Activated CD8-positive, alpha-beta memory T cell treated with anti-CD3 and anti-CD28 coated beads, Interleukin-2, amount 10 ng/mL, durations not matched to agents 7 days and 5 days (primary cell): ENCODE measurements at regions not wholly inside any gene's neighbourhood (a gene's known extent, or its start where the extent isn't known, plus 50 kb on each side); places are given as distances from the start of the nearest gene placed in this dataset.

Experiments used
- ATAC-seq: fragments of 150-1000 bp; cut with Tn5 transposase; one replicate; pipeline ENCODE4 v1.10.0; 2021; ENCODE audit warnings: moderate library complexity
- CTCF ChIA-PET: fragments of 350-600 bp; sonication (Branson Sonifier 250); formaldehyde crosslinking; loops from one replicate; lab custom pipeline; 2021; ENCODE audit warnings: antibody characterized with exemption; lab: Charles Lee
- DNase-seq: peaks from one replicate; pipeline ENCODE4 v3.0.0-alpha.2; 2020
- H3K27ac Mint-ChIP-seq: one replicate; pipeline ENCODE4 v1.8.0; 2021; ENCODE audit warnings: mild to moderate bottlenecking, mixed read lengths
- H3K27me3 Mint-ChIP-seq: one replicate; pipeline ENCODE4 v1.8.0; 2021; ENCODE audit warnings: mixed read lengths
- H3K36me3 Mint-ChIP-seq: one replicate; pipeline ENCODE4 v1.8.0; 2021; ENCODE audit warnings: mild to moderate bottlenecking, mixed read lengths
- H3K4me1 Mint-ChIP-seq: one replicate; pipeline ENCODE4 v1.8.0; 2021; ENCODE audit warnings: mixed read lengths
- H3K4me3 Mint-ChIP-seq: one replicate; pipeline ENCODE4 v1.8.0; 2021; ENCODE audit warnings: mild to moderate bottlenecking, moderate library complexity, mixed read lengths
- H3K9me3 Mint-ChIP-seq: one replicate; pipeline ENCODE4 v1.8.0; 2022; ENCODE audit warnings: low read depth, mixed read lengths

GRCh38 chr4:54152846-54153600 is 53.1 kb downstream of the GSX2 start:
- peaks cover 3% of the 10 kb centered on the region for H3K36me3 Mint-ChIP-seq
- no peak overlapping the region for H3K27ac Mint-ChIP-seq
- H3K9me3 Mint-ChIP-seq = peaks cover 3% of the 10 kb centered on the region
- ATAC-seq = no peak
- H3K27me3 Mint-ChIP-seq = peaks cover 16% of the 10 kb centered on the region
- no peak overlapping the region for H3K4me3 Mint-ChIP-seq
- CTCF ChIA-PET = no interaction called here
- no peak for DNase-seq
- no peaks in the 10 kb centered on the region for H3K4me1 Mint-ChIP-seq

DNA sequence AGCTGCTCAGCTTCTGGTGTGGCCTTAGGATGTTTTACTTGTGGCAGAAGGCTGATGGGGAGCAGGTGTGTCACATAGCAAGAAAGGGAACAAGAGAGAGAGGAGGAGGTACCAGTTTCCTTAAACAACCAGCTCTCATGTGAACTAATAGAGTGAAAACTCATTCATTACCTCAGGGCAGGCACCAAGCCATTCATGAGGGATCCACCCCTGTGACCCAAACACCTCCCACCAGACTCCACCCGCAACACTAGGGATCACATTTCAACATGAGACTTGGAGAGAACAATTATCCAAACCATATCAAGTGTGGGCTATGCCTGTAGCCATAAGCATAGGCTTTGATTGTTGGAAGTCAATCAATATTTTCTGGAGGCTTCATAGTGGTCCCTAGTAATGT is 56.0 kb downstream of the GSX2 start:
- Mint-ChIP-seq H3K9me3 (no peaks in the 10 kb centered on the region), H3K27ac (no peak overlapping the region), H3K27me3 (peaks cover 6% of the 10 kb centered on the region), H3K4me3 (no peak overlapping the region), H3K4me1 (no peaks in the 10 kb centered on the region), H3K36me3 (no peaks in the 10 kb centered on the region)
- no peak for DNase-seq
- CTCF ChIA-PET = no interaction called here
- ATAC-seq = no peak

- peaks cover 9% of the 10 kb centered on the region for H3K27me3 Mint-ChIP-seq
- DNase-seq = no peak
- CTCF ChIA-PET = no interaction called here
- no peaks in the 10 kb centered on the region for H3K9me3 Mint-ChIP-seq
- no peak overlapping the region for H3K27ac Mint-ChIP-seq
- ATAC-seq = no peak
- no peaks in the 10 kb centered on the region for H3K4me1 Mint-ChIP-seq
- H3K4me3 Mint-ChIP-seq = no peak overlapping the region
- no peaks in the 10 kb centered on the region for H3K36me3 Mint-ChIP-seq
Observed at GRCh38 chr4:54157606-54158005, 57.6 kb downstream of the GSX2 start.

DNA sequence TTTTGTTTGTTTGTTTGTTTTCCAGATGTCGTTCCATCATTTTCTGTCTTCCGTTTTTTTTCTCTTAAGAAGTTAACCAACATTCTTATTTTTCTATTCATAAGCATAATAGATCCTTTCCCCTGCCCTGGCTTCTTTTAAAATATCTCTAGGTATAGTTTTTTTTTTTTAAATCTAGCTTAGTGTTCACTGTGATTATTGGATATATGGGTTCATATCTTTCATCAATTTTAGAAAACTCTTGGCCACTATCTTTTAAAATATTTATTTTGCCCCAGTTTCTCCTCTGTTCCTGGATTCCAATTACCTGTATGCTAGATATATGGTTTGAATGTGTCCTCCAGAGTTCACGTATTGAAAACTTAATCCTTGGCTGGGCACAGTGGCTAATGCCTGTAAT is 59.6 kb downstream of the GSX2 start:
- Mint-ChIP-seq H3K27ac (no peak overlapping the region), H3K27me3 (peaks cover 13% of the 10 kb centered on the region), H3K36me3 (no peaks in the 10 kb centered on the region), H3K4me3 (no peak overlapping the region), H3K4me1 (no peaks in the 10 kb centered on the region), H3K9me3 (no peaks in the 10 kb centered on the region)
- no peak for DNase-seq
- no peak for ATAC-seq
- CTCF ChIA-PET = no interaction called here

DNA sequence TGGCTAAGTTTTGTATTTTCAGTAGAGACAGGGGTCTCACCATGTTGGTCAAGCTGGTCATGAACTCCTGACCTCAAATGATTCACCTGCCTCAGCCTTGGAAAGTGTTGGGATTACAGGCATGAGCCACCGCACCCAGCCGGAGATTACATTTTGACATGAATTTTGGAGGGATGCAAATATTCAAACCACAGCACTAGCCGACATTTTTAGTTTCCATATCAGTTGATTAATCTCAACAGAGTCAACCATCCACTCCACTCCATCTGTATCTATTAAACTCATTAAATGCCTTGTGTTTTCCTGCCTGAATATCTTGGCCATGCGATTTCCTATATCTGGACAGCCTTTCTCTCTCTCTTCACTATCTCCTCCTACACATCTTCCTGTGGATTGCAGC is 64.1 kb upstream of the PDGFRA start:
- Mint-ChIP-seq H3K4me3 (no peak overlapping the region), H3K9me3 (no peaks in the 10 kb centered on the region), H3K4me1 (no peaks in the 10 kb centered on the region), H3K27ac (no peak overlapping the region), H3K36me3 (no peaks in the 10 kb centered on the region), H3K27me3 (peaks cover 17% of the 10 kb centered on the region)
- DNase-seq = no peak
- CTCF ChIA-PET = interaction anchor here (0.6 kb wide), 1 partner anchor 52 kb away, joined by 3 read pairs; no protein-coding TSS in a partner anchor
- ATAC-seq = no peak

DNA sequence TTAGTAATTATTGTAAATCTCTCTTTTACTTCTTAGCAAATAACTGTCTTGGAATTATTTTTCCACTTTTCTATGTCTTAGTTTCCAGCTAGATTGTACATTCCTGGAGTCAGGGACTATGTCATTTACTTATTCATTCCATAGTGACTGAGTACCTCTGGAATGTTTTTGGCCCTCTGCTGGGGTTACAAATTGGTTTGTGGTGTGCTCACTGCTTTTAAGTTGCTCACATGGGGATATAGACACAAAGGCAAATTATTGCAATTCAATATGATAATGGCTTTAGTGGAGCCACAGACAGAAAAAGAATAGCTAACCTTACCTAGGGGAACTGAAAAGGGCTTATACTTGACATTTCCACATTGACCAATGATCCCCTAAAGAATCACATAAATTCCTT is 63.7 kb upstream of the PDGFRA start:
- no peak overlapping the region for H3K27ac Mint-ChIP-seq
- H3K4me1 Mint-ChIP-seq = no peaks in the 10 kb centered on the region
- ATAC-seq (no peak), DNase-seq (no peak)
- H3K27me3 Mint-ChIP-seq = peaks cover 17% of the 10 kb centered on the region
- CTCF ChIA-PET = no interaction called here
- no peak overlapping the region for H3K4me3 Mint-ChIP-seq
- H3K9me3 Mint-ChIP-seq = no peaks in the 10 kb centered on the region
- no peaks in the 10 kb centered on the region for H3K36me3 Mint-ChIP-seq

GRCh38 chr4:54167508-54167907 is 61.6 kb upstream of the PDGFRA start:
- H3K4me3 Mint-ChIP-seq = no peak overlapping the region
- H3K27ac Mint-ChIP-seq = no peak overlapping the region
- no peaks in the 10 kb centered on the region for H3K9me3 Mint-ChIP-seq
- no peaks in the 10 kb centered on the region for H3K4me1 Mint-ChIP-seq
- DNase-seq (no peak), ATAC-seq (no peak)
- CTCF ChIA-PET = no interaction called here
- H3K27me3 Mint-ChIP-seq = peaks cover 14% of the 10 kb centered on the region
- no peaks in the 10 kb centered on the region for H3K36me3 Mint-ChIP-seq

DNA sequence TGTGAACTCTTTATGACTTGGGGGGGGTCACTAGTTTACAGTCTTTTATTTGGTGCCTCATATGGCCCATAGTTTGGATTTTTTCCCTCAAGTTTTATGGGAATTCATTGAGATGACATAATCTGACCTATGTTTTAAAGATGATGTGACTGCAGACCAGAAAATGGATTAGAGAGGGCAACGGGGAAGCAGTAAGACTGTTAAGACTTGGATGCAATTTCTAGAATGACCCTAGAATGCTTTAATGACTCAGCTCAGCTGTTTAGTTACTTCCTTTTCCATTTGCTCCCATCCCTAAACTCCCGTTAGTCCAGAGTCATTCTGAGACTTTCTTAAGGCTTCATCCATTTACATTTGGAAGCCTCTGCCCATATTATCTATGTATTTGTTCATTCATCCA is 59.9 kb upstream of the PDGFRA start:
- H3K36me3 Mint-ChIP-seq = no peaks in the 10 kb centered on the region
- H3K27ac Mint-ChIP-seq = no peak overlapping the region
- H3K4me3 Mint-ChIP-seq = no peak overlapping the region
- CTCF ChIA-PET = no interaction called here
- H3K27me3 Mint-ChIP-seq = peaks cover 10% of the 10 kb centered on the region
- DNase-seq = no peak
- no peaks in the 10 kb centered on the region for H3K4me1 Mint-ChIP-seq
- no peaks in the 10 kb centered on the region for H3K9me3 Mint-ChIP-seq
- no peak for ATAC-seq

GRCh38 chr4:54172156-54172555 is 56.9 kb upstream of the PDGFRA start:
- CTCF ChIA-PET = no interaction called here
- peaks cover 10% of the 10 kb centered on the region for H3K27me3 Mint-ChIP-seq
- no peak for DNase-seq
- no peaks in the 10 kb centered on the region for H3K36me3 Mint-ChIP-seq
- no peaks in the 10 kb centered on the region for H3K4me1 Mint-ChIP-seq
- H3K9me3 Mint-ChIP-seq = no peaks in the 10 kb centered on the region
- no peak overlapping the region for H3K27ac Mint-ChIP-seq
- no peak for ATAC-seq
- no peak overlapping the region for H3K4me3 Mint-ChIP-seq

GRCh38 chr4:54173281-54173912 is 55.7 kb upstream of the PDGFRA start:
- Mint-ChIP-seq H3K4me3 (no peak overlapping the region), H3K27me3 (peaks cover 6% of the 10 kb centered on the region), H3K36me3 (no peaks in the 10 kb centered on the region), H3K4me1 (no peaks in the 10 kb centered on the region), H3K27ac (no peak overlapping the region), H3K9me3 (no peaks in the 10 kb centered on the region)
- no peak for DNase-seq
- CTCF ChIA-PET = no interaction called here
- ATAC-seq = no peak

GRCh38 chr4:54176202-54176601 is 52.9 kb upstream of the PDGFRA start:
- DNase-seq (no peak), ATAC-seq (no peak)
- Mint-ChIP-seq H3K36me3 (no peaks in the 10 kb centered on the region), H3K27ac (no peak overlapping the region), H3K27me3 (peaks cover 6% of the 10 kb centered on the region), H3K4me3 (no peak overlapping the region), H3K4me1 (no peaks in the 10 kb centered on the region), H3K9me3 (no peaks in the 10 kb centered on the region)
- CTCF ChIA-PET = no interaction called here
